HG03103 (cell line): ENCODE measurements at regions not wholly inside any gene's neighbourhood (a gene's known extent, or its start where the extent isn't known, plus 50 kb on each side); places are given as distances from the start of the nearest gene placed in this dataset.
"Not testable (repeated sequence)": the region's sequence is repeated elsewhere in the genome, so short reads cannot be mapped to it uniquely, and the experiment has no call there.

Experiments
- ATAC-seq: cut with Tn5 transposase; IDR thresholded peaks from one replicate; pipeline ENCODE4 v1.9.1; 2021; ENCODE audit warnings: low read depth; ENCODE audit not compliant: unreplicated experiment

DNA sequence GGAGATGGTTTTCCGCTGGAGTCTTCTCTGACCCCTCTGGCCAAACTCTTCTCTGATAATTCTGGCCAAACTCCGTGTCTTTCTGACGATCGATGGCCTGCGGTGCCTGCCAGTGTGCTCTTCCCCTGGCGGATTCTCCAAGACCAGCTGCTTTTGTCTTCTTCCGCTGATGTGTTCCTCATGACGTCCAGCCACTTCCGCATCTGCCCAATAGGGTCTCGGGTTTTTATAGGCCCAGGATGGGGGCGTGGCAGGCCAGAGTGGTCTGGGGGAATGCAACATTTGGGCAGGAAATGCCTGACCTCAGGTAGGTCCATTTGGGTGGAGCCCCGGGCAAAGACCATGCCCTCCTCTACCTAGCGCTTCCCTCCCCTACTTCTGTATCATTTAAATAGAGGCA, 1542.1 kb downstream of the STIM2 start:
- no peak for ATAC-seq

DNA sequence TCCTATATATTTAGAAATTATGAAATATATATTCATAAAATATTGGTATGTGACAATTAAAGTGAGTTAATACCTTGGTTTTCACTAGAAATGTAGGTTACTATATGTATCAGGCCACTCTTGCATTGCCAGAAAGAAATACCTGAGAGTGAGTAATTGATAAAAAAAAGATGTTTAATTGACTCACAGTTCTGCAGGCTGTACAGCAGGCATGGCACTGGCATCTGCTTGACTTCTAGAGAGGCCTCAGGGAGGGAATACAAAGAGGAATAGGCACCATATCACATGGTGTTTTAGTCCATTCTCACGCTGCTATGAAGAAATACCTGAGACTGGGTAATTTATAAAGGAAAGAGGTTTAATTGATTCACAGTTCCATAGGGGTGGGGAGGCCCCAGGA, 1560.6 kb downstream of the STIM2 start:
- ATAC-seq, result no peak

DNA sequence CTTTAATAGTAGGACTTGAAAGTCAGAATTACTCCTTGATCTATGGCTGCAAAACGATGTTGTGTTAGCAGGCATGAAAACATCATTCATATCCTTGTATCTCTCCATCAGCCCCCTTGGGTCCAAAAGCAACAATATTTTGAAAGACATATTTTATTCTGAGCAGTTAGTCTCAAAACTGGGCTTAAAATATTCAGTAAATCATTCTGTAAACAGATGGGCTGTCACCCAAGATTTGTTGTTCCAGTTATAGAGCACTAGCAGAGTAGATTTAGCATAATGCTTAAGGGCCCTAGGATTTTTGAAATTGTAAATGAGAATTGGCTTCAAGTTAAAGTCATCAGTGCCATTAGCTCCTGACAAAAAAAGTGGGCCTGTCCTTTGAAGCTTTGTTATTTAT, 1565.6 kb downstream of the STIM2 start:
- no peak for ATAC-seq

DNA sequence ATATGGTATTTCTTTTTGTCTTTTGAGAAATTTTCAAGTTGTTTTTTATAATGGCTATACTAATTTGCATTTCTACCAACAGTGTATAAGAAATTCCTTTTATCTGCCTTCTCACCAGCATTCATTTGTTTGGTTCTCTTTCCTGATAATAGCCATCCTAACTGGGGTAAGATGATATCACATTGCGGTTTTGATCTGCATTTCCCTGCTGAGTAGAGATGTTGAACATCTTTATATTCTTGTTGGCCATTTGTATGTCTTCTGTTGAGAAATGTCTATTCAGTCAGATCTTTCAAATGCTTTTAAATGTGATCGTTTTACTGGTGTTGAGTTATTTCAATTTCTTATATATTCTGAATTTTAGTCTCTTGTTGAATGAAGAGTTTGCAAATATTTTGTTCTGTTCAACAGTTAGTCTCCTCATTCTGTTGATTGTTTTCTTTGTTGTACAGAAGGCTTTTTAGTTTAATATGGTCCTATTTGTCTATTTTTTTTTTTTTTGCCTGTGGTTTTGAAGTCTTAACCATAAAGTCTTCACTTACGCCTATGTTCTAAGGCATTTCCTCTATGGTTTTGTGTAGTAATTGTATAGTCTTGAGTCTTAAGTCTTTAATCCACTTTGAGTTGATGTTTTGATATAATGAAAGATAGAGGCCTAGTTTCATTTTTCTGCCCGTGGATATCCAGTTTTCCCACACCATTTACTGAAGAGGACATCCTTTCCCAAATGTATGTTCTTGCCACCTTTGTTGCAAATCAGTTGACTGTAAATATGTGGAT, 1566.9 kb downstream of the STIM2 start:
- no peak for ATAC-seq

DNA sequence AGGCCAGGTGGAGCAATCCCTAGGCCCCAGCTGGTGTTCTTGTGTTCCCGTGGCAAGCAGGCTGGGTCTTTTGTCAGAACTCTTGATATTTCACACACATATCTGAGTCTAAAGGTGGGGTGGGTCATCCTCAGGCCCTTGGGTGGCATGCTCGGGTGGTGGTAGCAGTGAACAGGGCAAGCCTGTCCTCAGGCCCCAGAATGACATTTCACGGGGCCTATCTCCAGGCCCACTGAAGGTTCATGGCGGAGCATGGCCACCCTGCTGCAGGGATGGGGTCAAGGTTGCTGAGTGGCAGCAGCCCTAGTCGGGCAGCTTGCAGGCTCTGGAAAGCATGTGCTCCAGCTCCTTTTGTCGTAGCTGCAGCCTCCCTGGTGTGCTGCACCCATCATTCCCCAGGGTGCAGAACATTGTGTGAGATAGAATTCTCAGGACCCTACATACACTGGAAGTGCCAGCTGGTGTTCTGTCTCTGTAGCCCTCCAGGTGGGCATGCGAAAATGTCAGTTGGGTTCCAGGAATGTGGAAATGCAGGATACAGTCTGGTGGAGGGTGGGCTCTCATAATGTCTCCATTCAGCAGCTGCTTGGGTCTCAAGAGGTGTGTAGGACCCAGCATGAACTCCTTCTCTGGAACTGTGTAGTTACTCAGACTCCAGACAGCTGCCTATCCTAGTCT, 1571.8 kb downstream of the STIM2 start:
- ATAC-seq, result no peak

DNA sequence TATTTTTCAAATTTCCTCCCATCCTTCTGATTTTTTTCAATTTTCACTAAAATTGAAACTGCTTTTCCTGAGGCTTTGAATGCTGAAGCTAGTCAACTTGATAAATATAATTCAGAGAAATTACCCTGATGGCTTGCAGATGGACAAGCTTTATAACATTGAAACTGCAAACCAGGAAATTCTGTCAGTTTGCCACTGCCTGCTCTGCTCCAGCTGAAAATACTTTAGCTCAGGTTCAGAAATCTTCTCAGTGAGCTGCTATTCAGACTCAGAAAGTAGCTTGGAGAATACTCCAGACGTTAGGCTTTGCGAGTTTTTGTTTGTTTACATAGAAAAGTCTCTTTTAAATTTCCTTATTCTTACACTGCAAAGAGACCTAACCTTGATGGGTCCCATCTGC, 1574.7 kb downstream of the STIM2 start:
- no peak for ATAC-seq

DNA sequence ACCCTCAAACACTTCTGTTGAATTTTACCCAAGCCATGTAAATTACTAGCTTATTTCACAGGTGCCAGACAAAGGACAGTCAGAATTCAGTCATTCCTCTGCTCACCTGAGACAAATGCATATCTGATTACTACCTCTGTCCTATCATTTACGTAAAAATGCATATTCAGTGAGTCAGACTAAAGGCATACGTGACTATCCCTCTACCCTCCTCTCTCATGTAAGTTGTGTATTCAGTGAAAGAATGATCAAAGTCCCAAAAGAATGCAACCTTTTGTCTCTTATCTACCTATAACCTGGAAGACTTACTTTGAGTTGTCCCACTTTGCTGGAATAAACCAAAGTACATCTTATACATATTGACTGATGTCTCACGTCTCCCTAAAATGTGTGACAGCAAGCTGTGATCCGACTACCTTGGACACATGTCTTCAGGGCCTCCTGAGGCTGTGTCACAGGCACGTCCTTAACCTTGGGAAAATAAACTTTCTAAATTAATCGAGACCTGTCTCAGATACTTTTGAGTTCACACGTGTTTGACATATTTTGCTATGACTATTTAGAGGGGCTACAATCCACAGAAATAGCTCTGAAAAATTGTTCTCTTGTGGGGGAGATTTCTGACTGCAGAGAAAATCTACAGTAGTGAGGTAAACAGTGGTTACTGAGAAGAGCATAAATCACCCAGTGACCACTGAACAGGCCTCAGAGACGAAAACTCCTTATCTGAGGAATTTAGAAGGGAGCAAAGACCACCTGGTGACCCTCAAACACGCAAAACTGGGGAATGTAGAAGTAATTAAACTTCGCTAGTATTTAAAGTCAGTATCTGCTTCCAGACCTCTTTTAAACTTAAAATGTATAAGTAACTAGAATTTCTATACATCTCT, 1575.8 kb downstream of the STIM2 start:
- no peak for ATAC-seq

DNA sequence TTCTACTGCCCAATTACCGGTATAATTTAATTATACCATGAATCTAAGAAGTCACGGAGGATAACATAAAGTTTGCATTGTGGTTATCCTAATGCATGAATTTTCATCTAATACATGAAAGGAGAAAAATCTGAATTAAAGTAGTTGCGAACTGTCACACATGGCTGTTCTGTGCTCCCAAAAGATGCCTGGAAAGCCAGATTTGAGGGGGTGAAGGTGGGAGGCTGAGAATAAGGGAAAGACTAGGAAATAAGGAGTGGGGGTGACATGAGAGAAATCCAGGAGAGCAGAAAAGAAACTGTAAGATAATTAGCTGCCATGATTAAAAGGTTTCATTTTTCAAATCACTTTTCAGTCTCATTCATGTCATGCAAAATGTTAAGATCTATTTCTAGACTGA, 1582.7 kb downstream of the STIM2 start:
- ATAC-seq, result no peak

DNA sequence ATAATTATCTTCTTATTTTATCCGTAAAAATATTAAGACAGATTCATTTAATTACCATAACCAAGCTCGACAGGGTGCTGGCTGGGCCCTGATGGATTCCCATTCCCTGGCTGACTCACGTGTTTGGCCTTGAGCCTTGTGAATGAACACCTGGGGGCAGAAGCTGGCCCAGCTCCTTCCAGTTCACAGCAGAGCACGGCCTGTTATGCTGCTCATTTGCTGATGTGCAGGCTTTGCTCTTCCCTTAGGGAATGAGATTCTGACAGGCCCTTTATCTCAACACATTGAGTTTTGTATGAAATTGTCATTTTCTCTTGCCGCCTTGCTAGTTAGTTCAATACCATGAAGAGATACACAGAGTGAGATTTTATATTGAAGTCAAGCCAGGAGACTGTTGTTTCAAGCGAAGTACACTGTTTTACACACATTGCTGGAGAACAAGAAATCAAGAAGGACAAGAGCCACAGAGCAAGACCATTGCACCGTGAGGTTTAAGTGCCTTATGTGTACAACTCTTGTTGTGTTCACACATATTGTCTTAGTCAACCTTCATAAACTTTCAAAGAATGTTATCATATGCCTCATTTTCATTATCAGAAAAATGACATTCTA, 1583.3 kb downstream of the STIM2 start:
- no peak for ATAC-seq

DNA sequence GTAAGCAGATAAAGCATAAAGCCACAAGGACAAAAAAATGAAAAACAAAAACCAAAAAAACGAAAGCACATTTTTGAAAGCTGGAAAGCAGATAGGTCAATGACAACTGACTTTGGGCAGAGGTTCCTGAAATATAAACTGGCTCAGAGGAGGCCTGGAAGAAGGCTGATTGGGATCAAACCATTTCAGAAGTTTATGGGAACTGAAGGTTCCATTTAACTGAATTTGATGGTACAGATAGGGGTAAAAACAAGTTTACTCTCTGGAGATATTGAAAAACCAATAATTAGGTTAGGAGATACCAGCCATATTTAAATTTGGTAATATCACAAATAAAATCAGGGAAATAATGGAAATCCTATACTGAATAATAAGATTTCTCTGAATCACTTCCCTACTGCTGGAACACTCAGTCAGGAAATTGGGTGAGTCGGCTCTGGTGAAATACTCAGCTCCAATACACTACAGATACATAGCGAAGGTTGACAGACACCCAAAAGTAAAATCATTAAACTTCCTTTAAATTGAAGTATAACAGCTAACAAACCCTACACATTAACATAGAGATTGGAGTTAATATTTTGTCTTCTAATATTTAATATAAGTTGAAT, 1584.3 kb downstream of the STIM2 start:
- ATAC-seq, result no peak

DNA sequence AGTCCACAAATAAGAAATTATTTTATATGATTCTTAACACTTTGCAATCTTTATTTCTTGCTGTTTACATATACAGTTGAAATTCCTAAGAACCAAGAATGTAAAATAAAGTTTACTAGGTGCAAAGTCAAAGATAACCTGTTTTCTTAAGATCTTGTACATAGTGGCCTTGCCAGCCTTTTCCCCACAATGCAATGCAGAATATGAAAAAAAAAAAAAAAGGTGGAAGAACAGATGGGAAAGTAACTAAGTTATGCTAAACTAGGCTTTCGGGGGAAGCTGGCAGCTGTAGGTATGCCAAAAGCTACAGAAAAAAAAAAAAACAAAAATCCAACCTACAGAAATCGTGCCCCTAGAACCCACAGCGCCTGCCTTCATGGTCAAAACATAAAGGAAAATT, 1588.4 kb downstream of the STIM2 start:
- ATAC-seq, result no peak

DNA sequence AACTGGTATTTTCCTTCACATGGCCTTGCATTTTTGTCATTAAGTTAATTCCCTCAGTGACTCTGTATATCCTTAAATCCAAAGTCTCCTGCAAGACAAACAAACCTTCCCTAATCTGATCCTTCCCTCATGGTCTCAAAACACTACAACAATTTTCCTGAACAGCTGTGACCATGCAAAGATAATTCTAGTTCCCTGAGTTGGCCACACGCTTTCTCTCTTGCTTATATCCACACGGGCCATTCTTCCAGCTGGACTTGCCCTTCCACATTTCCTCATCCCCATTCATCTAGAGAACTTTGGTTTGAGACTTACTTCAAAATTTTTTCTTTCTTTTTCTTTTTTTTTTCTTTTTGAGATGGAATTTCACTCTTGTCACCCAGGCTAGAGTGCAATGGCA, 1590.7 kb downstream of the STIM2 start:
- no peak for ATAC-seq

DNA sequence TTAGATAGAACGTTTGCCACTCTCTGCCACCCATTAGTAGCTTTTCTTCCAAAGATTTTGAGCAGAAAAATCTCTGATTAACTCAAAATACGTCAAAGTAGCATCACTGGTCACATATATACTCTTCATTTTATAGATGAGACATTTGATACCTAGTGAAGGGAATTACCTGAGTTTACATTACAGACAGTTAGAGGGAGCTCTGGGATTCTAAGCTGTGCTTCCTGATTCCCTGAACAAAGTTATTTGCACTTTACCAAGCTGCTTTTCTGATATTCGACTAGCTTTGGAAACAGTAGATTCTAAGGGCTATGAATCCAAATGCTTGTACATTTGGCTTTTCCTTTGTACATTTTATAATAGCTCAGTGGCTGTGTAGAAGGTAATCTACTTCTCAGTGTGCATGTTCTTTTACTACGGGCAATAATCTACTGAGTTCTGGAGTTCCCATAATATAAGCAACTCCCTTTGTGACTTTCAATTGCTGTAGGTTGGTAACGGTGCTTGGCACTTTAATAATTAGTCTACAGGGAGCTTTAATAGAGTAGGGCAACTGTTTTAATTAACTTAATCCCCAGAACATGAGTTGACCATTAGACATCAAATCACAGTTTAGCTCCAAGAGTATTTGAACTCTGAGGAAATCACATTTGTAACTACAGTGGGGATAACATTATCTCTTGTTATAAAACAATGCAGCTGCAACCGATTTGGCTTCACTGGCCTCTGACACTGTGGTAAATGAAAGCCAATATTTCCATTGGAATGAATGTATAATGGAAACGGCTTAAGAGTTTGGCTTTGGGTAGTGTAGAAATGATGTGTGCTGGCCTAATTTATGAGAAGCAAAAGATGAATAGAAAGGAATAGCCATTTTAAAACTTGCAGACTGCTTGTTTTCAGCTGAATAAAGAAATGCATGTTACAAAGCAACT, 1602.4 kb downstream of the STIM2 start:
- no peak for ATAC-seq

DNA sequence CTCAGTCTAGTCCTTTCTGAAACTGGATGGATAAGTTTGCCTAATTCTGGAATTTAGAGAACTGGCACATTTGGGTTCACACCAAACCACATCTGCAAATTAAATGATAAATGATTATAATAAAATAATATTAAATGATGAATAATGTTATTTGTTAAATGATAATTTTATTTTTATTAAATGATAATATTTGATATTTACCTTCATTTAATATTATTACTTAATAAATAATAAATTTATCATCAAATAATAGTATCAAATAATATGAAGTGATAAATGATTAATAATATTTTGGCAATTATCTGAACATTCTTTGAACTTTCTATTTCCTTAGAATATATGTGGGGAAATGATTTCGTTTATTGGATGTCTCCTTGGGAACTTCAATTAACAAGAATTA, 1604.2 kb downstream of the STIM2 start:
- ATAC-seq, result no peak

DNA sequence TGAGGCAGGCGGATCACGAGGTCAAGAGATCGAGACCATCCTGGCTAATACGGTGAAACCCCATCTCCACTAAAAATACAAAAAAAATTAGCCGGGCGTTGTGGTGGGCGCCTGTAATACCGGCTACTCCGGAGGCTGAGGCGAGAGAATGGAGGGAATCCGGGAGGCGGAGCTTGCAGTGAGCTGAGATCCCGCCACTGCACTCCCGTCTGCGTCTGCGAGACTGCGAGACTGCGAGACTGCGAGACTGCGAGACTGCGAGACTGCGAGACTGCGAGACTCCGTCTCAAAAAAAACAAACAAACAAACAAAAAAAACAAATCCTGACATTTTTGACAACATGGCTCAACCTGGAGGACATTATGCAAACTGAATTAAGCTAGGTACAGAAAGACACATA, 1606.2 kb downstream of the STIM2 start:
- ATAC-seq, result not testable (repeated sequence)

DNA sequence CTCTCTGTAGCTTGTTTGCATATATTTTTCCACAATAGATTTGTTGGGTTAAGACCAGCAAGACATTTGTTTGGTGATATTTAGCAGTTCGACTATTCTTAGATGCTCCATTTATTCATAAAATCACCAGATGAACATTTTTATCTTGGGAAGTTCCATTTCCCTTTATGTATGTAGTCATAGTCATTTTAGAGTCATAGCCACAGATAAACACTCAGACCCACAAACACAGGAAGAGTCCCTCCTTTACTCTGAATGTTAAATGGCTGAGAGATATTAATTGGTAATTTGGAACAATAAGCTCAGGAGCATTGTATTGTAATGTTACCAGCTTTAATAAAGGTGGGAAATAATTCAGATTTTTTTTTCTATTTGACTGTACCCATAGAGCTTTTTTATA, 1608.7 kb downstream of the STIM2 start:
- ATAC-seq, result no peak

DNA sequence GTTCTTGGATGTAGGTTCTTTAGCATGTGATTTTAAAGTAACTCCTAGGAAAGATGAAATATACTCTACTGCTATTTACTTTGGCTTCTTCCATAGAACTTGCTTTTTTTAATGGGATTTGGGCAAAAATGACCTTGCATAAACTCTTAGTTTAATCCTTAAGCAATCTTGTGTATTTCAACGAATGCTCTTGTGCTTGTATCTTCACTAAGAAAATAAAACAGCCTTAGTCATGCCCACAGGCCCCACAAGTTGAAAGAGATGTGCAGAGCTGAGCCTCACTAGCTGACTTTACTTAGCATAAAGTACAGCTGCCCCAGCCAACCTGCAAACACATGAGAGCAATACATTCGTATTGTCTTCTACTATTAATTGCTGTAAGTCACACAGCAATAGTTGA, 1609.2 kb downstream of the STIM2 start:
- ATAC-seq, result no peak

DNA sequence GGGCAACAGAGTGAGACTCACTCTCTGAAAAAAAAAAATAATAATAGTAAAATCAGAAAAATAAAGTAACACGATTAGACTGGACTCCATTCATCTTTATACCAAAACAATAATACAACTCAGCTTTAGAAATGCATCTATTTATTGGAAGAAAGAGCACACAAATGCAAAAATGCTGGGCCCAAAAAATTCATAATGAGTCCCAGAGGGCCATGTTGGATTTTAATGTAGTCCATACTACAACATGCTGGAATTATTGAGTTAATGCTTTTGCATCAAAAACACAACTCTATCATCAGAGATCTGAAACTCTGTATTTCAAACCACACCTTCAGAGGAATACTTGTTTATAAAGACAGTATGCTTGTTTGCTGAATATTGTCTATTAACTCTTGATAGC, 1614.7 kb downstream of the STIM2 start:
- ATAC-seq, result no peak

DNA sequence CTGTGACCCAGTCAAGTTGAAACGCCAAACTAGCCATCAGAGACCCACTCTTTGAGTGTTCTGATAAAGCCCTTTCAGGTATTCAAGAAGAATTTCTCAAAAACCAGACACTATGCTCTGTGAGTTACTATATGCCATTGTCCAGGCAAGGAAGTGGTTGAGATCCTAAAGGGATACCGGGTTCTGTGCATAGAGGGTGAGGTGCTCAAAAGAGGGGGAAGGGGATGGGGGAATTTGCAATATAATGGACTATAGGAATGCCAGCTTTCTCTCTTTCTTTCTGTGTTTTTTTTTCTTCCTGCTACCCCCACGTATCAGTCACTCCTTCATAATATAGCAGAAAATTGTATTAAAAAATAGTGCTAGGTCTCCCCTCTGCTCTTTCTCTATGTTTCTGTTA, 1619.0 kb downstream of the STIM2 start:
- ATAC-seq, result no peak
